Lung microvascular endothelial cell (primary cell): ENCODE measurements at regions not wholly inside any gene's neighbourhood (a gene's known extent, or its start where the extent isn't known, plus 50 kb on each side); places are given as distances from the start of the nearest gene placed in this dataset.

Source experiments
- DNase-seq, 2 donors: peaks; one replicate each; pipeline versions ENCODE4 v3.0.0 to v3.0.0-alpha.2; 2010; ENCODE audit warnings: low read depth in 2 of 2

DNA sequence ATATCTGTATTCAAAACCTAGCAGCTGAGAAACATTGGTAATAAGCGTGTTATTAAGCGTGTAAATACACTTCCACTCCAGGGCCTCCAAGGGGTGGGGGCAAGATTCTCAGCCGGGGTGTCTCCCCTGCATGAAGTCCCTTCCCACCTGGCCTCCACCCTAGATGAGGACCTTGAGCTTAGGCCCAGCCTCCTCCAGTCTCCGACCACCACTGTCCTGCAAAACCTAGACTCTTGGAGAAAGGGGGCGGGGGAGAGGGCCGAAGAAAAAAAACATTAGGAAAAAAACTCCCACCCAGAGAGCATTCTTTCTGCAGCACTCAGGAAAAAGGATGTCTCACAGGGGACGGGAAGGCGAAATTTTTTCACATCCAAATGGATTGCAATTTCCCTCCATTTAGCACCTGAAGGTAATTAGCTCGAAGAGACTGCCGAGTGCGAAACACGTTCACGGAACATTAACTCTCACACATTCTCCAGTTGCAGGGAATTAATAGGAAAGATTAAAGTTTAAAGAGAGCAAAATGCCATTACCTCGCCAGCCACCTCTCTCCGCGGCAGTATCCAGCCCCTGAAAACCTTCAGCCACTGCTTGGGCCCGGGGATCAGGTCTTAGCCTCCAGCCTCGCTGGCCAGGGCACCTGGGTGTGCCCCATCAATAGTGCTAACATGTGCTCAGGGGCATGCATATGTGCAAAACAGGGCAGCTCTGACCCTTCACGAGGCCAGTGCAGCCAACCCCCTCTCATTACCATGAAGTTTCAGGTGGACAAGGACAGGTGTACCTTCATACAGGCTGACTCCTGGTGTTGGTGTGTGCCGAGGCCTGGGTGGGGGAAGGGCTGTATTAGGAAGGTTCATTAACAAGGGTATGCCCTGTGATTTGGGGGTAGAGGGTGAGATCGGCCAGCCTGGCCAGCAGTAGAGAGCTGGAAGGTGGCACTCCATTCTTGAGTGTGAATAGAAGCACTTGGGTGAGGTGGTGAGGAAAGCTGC, 77.2 kb downstream of the HIF1AN start:
- no peak for DNase-seq

DNA sequence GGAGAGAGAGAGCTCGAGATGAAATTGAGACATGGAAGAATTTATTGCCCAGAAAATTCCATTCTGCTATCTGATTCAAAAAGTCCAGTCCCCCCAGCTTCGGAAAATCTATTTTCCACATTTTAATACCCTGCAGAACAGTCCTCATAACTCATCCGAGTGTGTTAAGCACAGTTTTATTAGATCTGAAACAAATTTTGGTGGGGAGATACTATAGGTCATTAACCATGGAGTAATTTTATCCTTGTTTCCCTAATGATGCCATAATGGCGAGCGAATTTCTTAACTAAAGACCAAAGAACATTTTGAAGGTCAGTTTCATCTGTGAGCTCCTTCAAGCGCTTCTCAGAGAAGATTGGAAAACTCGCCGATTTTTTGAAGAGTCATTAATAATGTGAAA, 78.1 kb downstream of the HIF1AN start:
- no peak for DNase-seq

DNA sequence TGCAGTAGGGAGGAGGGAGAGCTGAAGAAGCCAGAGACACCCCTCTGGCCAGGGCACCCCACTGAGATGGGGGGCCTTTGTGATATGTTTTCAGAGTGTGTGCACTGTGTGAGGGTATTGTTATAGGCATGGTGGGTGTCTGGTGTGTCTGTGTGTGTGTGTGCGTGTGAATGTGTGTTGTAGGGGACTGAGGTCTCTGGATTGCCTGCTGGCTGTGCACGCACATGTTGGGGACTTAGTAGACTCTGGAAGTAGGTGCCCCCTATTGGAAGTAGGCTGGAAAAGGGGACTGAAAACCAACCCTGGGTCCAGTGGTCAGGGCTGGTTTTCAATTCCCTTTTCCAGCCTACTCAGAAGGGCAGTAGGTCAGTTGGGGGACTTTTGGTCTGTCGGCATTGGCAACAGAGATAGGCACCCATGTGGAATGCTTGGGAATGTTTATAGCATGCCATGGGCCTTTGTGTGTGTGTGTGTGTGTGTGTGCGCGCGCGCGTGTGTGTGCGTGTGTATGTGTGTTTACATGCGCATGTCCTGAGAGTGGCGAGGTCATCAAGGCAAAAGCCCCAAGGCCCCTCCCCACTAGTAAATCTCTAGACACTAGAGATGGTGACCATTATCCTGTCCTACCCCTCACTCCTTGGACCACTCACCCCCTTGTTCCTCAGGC, 78.8 kb downstream of the HIF1AN start:
- DNase-seq = no peak

DNA sequence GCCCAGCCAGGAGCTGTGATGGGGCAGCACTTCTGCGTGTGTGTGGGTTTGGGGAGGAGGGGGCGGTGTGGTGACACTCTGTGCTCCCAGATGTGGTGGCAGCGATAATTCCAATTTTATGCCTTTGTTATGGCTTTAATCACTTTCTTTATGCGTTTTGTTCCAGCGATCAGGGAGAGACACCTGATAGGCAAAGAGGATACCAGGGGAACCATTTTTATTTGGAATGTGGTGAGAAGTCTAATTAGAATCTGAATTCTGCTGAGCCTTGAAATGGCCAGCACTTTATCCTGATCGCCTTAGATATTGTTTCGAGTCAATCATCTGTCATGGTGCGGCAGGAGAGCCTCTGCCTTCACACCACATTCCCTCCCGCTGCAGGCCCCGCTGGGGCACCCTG, 79.5 kb downstream of the HIF1AN start:
- no peak for DNase-seq

DNA sequence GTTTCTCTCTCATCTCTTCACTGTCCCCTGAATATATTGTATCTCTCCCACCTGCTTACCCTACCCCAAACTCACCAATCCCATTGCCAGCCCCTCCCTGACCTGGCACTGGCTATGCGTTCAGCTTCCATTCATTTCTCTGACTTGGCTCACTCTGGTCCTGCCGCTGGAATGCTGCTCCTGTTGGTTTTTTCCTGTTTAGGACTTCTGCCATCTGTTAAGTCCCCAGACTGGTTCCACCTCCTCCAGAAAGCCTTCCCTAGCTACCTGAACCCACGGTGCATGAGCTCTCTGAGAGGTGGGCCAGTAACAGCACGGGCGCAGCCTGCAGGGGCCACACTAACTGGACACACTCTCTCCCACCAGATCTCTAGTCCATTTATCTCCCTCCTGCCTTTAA, 80.2 kb downstream of the HIF1AN start:
- DNase-seq = no peak

DNA sequence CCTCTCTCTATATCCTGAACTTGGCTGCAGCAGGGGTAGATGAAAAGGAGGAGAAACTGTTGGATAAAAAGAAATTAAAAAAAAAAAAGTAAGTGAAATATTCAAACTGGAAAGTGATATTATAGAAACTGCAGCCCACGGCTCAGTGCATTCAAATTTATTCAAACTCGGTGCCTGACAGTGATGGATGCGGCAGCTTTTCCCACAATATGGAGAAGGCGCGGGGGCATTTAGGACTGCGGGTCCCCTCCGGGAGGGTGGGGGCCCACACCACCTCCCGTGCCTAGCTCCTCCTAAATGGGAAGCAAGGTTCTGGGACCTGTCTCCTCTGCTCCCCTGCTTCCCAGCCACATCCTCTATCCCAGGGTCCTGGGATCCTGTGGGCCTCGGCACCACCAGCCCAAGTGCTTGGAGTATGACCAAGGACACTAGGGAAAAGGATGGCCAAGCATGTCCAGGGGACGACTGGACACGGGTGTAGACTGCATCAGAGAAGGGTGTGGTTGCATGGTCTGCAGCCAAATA, 82.4 kb downstream of the HIF1AN start:
- DNase-seq = no peak

DNA sequence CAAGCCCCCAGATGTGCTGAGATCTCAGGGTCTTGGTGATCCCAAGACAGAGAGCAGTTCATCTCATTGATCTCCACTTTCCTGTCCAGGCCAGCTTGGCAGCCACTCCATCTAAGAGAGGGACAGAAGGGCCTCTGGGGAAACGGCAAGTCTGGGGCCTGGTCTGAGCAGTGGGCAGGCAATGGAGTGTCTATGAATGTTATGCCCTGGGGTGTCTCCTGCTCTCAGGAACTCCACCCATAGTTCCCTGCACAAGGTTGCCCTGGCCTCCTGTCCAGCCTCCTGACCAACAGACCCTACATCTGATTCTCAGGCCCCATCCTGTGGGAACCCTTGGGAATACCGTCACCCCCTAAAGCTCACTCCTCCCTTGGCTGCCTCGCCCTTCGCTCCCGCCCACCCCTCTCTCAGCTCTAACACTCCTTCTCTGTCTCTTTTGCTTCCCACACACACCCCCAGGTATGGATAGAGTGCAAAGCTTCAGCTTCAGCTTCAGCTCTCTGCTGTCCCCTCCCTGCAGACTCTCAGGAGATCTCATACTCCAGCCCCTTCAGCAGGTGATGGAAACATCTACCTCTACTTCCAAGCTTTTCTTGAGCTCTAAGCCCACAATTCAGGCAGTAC, 83.0 kb downstream of the HIF1AN start:
- no peak for DNase-seq

DNA sequence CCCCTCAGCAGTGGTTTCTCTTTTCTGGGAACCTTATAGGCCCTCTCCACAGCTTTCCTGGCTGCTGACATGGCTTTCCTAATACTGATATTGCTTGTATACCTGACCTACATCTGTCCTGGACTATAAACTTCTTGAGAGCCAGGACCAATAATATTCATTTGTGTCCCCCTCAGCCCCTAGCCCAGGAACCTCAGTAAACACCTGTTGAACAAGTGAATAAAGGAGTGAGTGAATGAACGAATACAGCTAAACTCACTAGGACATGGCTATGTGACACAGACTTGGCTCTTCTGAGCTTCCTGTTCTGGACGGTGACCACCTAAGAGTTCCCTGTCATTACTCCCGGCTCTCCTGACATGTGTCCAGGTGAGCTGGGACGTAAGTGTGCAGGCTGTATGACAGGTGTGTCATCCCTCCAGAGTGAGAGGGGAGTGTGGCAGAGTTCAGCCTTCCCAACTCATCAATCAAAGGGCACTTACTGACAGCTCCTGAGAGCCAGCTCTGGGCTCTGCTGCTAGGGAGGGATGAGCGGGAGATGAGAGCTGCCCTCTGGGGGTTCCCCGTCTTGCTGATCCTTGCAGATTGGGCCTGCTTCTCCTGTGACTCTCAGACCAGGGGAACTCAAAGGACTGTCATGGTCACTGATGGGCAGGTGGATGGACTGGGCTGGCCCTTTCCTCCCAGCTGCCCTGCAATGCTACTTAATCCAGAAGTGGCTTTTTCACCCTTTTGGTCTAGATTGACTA, 84.5 kb downstream of the HIF1AN start:
- DNase-seq = no peak

DNA sequence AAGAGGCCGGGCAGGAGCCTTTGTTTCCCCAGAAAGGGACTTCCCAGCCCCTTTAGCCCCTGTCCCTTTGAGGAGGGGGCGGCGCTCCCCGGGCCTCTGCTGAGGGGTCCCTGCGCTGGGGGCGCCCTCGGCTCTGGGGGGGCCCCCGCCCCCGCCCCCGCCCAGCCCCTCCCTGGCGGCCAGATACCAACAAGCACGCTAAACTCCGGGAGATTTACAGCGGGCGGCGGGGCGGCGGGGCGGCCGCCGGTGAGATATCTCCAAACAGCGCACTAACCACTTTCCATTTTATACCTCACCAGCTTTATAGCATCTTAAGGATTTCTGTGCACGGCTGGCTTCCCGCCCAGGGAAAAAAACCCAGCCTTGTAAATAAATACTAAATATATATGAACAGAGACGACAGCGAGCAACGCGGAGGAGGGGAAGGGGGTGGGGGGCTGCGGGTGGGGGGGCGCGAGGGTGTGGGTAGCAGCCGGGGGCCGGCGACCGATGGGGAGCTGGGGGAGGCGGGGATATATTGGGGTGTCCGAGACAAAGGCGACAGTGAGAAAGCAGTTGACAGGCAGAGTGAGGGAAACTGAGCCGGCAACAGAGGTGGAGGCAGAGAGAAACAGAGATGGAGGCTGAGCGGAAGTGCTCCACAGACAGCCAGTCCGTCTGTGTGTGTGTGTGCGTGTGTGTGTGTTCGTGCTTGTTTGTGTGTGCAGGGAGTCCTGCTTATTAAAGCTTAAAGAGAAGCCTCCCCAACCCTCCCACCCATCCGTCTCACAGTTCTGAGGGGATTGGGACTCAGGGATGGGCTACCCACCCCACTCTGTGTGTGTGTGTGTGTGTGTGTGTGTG, 85.8 kb downstream of the HIF1AN start:
- peak; percentile 6 to 26 for DNase-seq

DNA sequence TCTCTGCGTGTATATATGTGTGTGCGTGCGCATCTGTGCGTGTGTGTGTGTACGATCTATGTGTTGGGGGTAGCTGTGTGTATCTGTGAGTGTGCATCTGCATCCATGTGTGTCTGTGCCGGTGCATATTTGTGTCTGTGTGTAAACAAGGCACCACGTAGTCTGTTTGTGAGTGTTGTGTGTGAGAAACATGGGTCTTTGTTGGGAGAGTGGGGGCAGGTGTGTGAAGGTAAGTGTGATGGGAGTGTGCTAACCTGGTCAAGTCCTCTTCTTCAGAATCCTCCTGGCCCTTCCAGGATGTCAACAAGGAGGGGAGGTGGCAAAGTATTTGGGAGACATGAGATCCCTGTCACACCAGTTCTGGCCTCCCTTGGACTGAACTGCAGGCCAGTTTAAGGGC, 87.2 kb downstream of the HIF1AN start:
- DNase-seq = no peak

DNA sequence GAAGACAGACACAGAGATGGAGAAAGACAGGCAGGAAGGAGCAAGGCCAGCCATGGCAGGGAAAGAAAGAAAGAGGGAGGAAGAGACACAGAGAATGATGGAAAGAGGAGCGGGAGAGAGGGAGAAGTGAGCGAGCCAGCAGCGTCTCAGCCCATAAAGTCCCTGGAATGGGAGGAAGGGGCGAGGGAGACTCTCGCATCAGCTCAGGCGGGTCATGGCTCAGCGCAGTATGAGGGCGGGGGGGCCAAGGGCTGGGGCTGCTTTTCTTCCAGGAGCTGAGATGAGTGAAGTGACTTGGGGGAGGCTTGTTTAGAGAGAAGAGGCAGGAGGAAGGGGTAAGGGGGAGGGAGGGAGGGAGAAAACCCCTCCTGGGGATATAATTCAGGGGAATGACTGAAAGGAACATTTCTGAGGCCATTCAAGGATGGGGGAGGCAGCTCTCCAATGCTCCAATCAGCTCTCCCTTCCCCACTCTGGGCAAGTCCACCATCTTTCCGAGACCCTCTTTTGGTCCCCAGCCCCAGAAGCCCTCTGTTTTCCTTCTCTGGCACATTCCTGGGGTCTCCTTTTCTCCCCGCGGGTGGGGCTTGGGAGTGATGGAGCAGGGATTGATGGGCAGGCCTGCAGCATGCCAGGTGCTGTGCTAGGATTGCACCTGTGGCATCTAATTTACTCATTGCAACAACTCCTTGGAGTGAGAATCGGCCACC, 87.9 kb downstream of the HIF1AN start:
- DNase-seq = no peak

DNA sequence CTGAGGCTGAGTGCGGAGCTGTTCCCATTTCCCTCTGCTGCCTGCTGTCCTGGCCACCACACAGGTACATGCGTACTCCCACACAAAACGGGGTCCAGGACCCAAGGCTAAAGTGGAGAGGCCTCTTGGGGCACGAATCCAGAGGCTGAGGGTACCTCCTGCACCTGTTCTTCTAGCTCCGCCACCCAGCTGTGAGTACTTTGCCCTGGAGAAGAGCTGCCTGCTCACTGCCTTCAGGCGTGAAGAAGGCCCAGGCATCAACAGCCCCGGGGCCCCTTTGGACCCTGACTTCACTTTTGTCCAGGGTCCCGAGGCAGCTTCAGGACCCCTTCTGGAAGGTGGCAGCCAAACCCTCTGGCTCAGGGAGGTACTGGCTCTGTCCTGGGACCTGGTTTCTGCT, 88.6 kb downstream of the HIF1AN start:
- DNase-seq = no peak

DNA sequence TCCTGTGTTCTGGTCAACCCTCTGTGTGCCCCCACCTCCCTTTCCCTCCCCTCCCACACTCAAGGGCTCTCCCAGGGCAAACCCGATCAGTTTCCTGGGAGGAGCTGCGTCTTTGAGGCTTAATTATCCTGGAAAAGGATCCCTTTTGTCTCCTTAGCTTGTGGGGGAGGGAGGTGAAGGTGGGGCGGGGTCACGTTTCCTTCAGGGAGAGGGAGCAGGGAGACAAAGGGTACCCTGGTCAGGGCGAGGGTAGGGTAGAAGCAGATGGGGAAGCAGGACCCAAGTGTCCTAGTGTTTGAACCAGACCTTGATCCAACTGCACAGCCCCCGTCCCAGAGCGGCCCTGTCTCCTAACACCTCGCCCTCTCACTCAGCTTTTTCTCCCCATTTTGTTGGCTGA, 90.1 kb downstream of the HIF1AN start:
- no peak for DNase-seq

DNA sequence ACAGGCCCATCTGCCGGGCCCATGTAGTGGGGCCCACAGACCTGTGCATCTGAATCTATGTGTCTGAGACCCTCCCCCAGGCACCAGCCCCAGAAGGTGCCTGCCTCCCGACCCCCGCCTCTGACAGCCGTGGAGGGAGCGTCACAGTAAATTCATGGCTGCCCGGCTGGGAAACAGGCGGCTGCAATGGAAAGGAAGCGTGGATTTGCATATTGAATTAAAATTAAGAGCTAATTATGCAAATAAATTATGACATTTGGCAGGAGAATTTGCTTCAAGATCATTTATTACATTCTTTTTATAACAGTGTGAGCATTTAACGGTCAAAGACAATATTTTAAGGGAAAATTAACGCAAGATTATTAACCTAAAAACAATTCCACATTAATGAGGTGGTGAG, 92.3 kb downstream of the HIF1AN start:
- DNase-seq = no peak

DNA sequence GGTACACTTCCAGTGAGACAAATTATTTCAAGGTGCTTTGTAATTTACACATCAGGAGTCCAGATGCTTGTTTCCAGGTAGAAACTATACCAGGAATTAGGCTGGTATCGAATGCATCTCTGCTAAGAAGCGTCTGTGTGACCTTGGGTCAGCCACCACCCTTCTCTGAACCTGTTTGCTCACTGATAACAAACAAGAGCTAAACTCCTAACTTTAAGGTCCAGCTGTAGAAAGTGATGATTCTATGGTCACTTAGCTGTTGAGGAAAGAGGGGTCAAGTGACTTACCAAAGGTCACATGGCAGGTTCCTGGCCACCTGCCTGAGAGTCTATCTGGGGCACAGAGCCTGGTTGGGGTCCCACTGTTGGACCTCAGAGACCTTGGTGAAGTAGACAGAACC, 95.4 kb downstream of the HIF1AN start:
- DNase-seq = no peak

DNA sequence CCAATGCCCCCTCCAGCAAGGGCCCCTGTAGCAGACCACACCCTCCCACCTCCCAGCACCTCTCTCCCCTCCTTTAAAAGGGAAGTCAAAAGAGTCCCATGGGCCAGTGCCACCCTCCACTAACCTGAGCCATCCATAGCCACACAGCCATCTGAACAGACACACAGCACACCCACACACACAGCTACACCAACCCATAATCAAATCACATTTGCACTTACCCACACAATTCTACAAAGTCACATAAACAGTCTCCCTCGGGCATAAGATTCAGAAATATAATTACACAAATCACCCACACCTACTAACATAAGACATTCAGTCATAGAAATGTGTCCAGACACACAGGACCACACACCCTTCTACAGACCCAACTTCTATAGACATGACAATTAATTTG, 96.3 kb downstream of the HIF1AN start:
- no peak for DNase-seq

DNA sequence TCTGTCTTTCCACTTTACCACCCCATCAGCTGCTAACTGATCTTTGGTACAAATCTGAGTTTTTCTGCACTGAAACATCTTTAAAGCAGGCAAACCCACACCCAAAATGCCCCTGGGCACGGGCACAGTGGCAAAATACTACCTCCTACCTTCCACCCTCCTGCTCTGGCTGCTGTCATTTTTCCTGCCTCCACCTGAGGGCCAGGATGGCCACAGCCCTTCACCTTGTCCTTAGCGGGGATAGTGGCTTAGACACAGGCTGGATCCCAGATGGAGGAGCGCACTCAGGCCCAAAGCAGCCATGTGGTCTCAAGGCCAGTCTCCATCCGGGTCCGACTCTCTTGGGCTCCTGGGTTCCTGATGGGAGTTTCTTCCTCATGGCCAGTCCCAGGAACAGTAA, 98.3 kb downstream of the HIF1AN start:
- DNase-seq = no peak

DNA sequence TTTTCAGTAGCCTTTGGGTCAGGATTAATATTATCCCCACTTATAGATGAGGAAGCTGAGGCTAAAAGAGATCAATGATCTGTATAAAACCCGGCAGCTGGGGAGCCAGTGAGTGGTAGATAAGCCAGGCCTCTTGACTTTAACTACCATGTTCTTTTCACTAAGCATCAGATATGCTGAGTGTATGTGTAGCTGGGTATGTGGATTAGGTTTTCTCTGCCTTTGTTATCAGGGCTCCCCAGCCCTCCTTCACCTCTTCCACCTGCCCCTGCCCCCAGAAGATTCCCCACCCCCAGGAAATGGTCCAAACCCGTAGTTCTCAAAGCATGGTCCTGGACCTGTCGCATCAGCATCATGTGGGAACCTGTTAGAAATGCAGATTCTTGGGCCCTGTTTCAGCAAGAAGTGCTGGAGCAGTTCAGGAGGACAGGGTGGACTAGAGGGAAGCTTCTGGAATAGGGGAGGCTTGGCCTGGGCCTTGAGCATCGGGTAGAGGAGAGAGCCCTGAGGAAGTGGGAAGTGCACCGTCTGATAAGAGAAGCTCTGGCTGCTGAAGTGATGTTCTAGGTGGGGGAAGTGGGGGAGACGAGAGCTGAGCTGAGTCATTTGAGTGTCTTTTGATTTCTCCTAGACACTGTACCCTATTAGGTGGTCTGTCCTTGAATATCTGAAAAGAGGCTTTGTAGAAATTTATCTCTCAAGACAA, 101.3 kb downstream of the HIF1AN start:
- no peak for DNase-seq

DNA sequence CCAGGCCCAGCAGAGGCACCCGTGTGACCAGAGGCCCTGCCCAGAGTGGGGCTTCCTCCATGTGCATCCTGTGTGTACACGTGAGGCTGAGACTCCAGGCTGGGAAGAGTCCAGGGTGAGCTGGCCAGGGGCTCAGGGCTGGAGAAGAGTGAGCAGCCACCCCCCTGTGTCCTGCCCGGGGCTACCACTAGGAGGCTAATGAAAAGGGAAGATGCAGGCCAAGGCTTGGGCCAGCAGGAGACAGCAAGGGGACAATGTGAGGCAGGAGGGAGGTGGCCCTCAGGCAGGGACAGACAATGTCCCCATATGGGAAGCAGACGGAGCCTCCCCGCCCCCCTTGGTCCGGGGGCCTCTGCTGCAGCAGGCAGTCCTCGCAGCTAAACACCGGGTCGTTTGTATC, 102.0 kb downstream of the HIF1AN start:
- peak; percentile 28 to 46 for DNase-seq
